ENCODE measurements at regions not wholly inside any gene's neighbourhood (a gene's known extent, or its start where the extent isn't known, plus 50 kb on each side); places are given as distances from the start of the nearest gene placed in this dataset.
"Not testable (repeated sequence)": the region's sequence is repeated elsewhere in the genome, so short reads cannot be mapped to it uniquely, and the experiment has no call there.

DNA sequence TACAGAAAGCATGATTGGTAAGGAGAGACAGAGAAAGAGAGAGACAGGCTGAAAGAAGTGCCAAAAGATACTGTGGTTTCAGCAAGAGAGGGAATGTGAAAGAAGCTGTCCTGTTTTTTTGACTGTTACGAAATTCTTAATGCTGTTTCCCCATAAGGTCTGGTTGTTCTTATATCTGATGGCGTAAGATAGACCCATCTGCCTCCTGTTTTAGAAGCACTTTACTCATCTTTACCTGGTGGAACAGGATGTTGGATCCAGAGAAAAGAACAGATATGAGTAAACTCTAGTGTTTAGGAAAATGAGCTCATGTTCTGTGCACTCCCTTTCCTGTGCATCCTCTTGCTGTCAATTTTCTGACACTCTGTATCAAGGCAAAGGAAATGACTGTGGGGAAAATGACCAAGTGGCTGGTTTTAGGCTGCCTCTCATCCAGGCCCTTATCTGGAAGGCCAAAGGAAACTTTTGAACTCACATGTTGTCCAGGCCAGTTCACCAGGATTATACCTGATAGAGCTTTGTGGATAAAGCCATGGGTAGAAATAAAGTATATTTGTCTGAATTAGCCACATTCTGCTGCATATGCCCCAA lies 311.7 kb upstream of the HTR2C start:
- TF ChIP-seq CTCF (IDR thresholded peaks at IDR 0.05; ENCODE audit: insufficient read depth, low read length): no peak
- no peak overlapping the region for H3K4me3 ChIP-seq (ENCODE audit: low read depth, low read length)
- no peak for DNase-seq (ENCODE audit: low read depth)

- DNase-seq (ENCODE audit: low read depth): not testable (repeated sequence)
These were observed 313.5 kb upstream of the HTR2C start for GRCh38 chrX:114270371-114270770.

DNA sequence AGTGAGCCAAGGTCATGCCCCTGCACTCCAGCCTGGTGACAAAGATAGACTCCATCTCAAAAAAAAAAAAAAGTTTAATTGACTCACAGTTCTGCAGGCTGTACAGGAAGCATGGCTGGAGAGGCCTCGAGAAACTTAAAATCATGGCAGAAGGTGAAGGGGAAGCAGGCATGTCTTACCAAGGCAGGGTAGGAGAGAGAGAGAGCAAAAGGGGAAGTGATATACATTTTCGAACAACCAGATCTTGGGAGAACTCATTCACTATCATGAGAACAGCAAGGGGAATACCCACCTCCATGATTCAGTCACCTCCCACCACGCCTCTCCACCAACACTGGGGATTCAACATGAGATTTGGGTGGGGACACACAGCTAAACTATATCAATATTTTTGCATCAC lies 315.2 kb upstream of the HTR2C start:
- DNase-seq (ENCODE audit: low read depth): no peak
- TF ChIP-seq CTCF (IDR thresholded peaks at IDR 0.05; ENCODE audit: insufficient read depth, low read length): no peak
- no peak overlapping the region for H3K4me3 ChIP-seq (ENCODE audit: low read depth, low read length)

More at GRCh38 chrX:114270371-114270770, 313.5 kb upstream of the HTR2C start:
- H3K4me3 ChIP-seq (ENCODE audit: low read depth, low read length): not testable (repeated sequence)

GRCh38 chrX:114267142-114267541 lies 316.7 kb upstream of the HTR2C start:
- no peak for TF ChIP-seq CTCF (IDR thresholded peaks at IDR 0.05; ENCODE audit: insufficient read depth, low read length)
- H3K4me3 ChIP-seq (ENCODE audit: low read depth, low read length): no peak overlapping the region
- DNase-seq (ENCODE audit: low read depth): no peak

DNA sequence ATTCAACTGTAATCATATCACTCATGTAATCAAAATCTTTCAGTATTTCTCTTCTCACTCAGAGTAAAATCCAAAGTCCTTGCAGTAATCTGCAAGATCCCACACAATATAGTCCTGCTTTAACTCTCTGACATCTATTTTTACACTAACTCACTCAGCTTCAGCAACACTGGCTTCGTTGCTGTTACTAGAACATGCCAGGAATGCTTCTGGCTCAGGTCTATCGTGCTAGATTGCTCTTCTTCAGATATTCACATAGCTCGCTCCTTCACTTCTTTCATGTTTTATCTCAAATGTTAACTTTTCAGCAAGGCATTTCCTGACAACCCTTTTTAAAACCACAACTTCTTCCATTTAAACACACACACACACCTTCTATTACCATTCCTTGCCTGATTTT lies 331.7 kb upstream of the HTR2C start:
- H3K4me3 ChIP-seq (ENCODE audit: low read depth, low read length): no peak overlapping the region
- no peak for TF ChIP-seq CTCF (IDR thresholded peaks at IDR 0.05; ENCODE audit: insufficient read depth, low read length)
- no peak for DNase-seq (ENCODE audit: low read depth)

DNA sequence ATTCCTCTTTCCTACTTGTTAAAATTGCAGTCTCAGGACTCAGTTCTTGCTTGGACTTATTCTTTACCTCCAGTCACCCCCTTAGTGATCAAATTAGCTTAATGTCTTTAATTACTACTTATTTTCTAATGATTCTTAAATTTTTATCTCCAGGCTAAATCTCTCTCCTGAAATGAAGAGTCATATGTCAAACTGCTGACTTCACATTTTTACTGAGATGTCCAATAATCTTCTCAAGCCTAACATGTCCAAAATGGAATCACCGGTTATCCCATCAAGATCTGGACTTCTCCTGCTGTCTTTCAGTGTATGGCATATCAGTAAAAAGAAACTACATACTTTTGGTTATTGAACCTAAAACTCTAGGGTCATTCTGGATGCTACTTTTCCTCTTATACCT lies 332.3 kb upstream of the HTR2C start:
- no peak for DNase-seq (ENCODE audit: low read depth)
- TF ChIP-seq CTCF (IDR thresholded peaks at IDR 0.05; ENCODE audit: insufficient read depth, low read length): no peak
- no peak overlapping the region for H3K4me3 ChIP-seq (ENCODE audit: low read depth, low read length)

DNA sequence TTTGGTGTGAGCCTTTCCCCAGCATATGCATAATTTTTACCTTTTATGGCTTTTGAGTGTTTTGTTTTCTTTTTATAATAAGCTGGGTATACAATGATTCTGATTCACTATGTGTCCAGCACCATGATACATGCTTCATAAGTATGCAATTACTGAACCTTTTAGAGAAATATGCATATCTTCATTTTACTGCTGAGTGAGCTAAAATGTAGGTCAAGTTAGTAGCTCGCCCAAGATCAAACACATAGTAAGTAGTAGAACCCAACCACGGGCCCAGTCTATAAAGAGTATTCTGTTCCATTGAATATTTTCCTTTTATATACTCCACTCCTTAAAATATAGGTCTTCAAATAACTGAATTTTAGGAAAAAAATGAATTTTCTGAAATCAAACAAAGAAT lies 362.4 kb upstream of the HTR2C start:
- DNase-seq (ENCODE audit: low read depth): no peak
- H3K4me3 ChIP-seq (ENCODE audit: low read depth, low read length): no peak overlapping the region
- no peak for TF ChIP-seq CTCF (IDR thresholded peaks at IDR 0.05; ENCODE audit: insufficient read depth, low read length)
